ENCODE measurements at regions not wholly inside any gene's neighbourhood (a gene's known extent, or its start where the extent isn't known, plus 50 kb on each side); places are given as distances from the start of the nearest gene placed in this dataset.
"Not testable (repeated sequence)": the region's sequence is repeated elsewhere in the genome, so short reads cannot be mapped to it uniquely, and the experiment has no call there.

- Histone ChIP-seq H3K36me3 (ENCODE audit: control insufficient read depth, insufficient read depth, low read length) (no peaks in the 10 kb centered on the region), H3K4me3 (ENCODE audit: low read depth, low read length) (no peak overlapping the region), H3K27me3 (ENCODE audit: control insufficient read depth, insufficient read depth, low read length) (no peaks in the 10 kb centered on the region), H3K9ac (ENCODE audit: low read depth, low read length) (no peak overlapping the region), H3K9me3 (ENCODE audit: control insufficient read depth, insufficient read depth, low read length) (no peaks in the 10 kb centered on the region), H3K4me1 (ENCODE audit: control insufficient read depth, insufficient read depth, low read length) (peaks cover 3% of the 10 kb centered on the region)
Observed at GRCh38 chr15:58357529-58358476, 74.0 kb upstream of the LIPC start.

- H3K27me3 ChIP-seq (ENCODE audit: control insufficient read depth, insufficient read depth, low read length): no peaks in the 10 kb centered on the region
- peaks cover 3% of the 10 kb centered on the region for H3K4me1 ChIP-seq (ENCODE audit: control insufficient read depth, insufficient read depth, low read length)
- H3K36me3 ChIP-seq (ENCODE audit: control insufficient read depth, insufficient read depth, low read length): no peaks in the 10 kb centered on the region
- no peak overlapping the region for H3K4me3 ChIP-seq (ENCODE audit: low read depth, low read length)
- no peaks in the 10 kb centered on the region for H3K9me3 ChIP-seq (ENCODE audit: control insufficient read depth, insufficient read depth, low read length)
- H3K9ac ChIP-seq (ENCODE audit: low read depth, low read length): no peak overlapping the region
Observed at GRCh38 chr15:58360421-58361090, 71.2 kb upstream of the LIPC start.

GRCh38 chr15:58361273-58361759, 70.5 kb upstream of the LIPC start:
- no peak overlapping the region for H3K4me3 ChIP-seq (ENCODE audit: low read depth, low read length)
- H3K4me1 ChIP-seq (ENCODE audit: control insufficient read depth, insufficient read depth, low read length): peaks cover 3% of the 10 kb centered on the region
- H3K9ac ChIP-seq (ENCODE audit: low read depth, low read length): no peak overlapping the region
- H3K36me3 ChIP-seq (ENCODE audit: control insufficient read depth, insufficient read depth, low read length): no peaks in the 10 kb centered on the region
- H3K9me3 ChIP-seq (ENCODE audit: control insufficient read depth, insufficient read depth, low read length): no peaks in the 10 kb centered on the region
- no peaks in the 10 kb centered on the region for H3K27me3 ChIP-seq (ENCODE audit: control insufficient read depth, insufficient read depth, low read length)

- no peaks in the 10 kb centered on the region for H3K36me3 ChIP-seq (ENCODE audit: control insufficient read depth, insufficient read depth, low read length)
- no peak overlapping the region for H3K9ac ChIP-seq (ENCODE audit: low read depth, low read length)
- no peak overlapping the region for H3K4me3 ChIP-seq (ENCODE audit: low read depth, low read length)
- no peaks in the 10 kb centered on the region for H3K9me3 ChIP-seq (ENCODE audit: control insufficient read depth, insufficient read depth, low read length)
- no peaks in the 10 kb centered on the region for H3K27me3 ChIP-seq (ENCODE audit: control insufficient read depth, insufficient read depth, low read length)
- peaks cover 3% of the 10 kb centered on the region for H3K4me1 ChIP-seq (ENCODE audit: control insufficient read depth, insufficient read depth, low read length)
Observed at GRCh38 chr15:58362262-58362922, 69.4 kb upstream of the LIPC start.

GRCh38 chr15:58363118-58363517, 68.7 kb upstream of the LIPC start:
- not testable (repeated sequence) for H3K27me3 ChIP-seq (ENCODE audit: control insufficient read depth, insufficient read depth, low read length); H3K4me1 ChIP-seq (ENCODE audit: control insufficient read depth, insufficient read depth, low read length); H3K9ac ChIP-seq (ENCODE audit: low read depth, low read length); H3K36me3 ChIP-seq (ENCODE audit: control insufficient read depth, insufficient read depth, low read length); H3K9me3 ChIP-seq (ENCODE audit: control insufficient read depth, insufficient read depth, low read length); H3K4me3 ChIP-seq (ENCODE audit: low read depth, low read length)

GRCh38 chr15:58363673-58364072, 68.1 kb upstream of the LIPC start:
- not testable (repeated sequence) for H3K27me3 ChIP-seq (ENCODE audit: control insufficient read depth, insufficient read depth, low read length); H3K9me3 ChIP-seq (ENCODE audit: control insufficient read depth, insufficient read depth, low read length); H3K9ac ChIP-seq (ENCODE audit: low read depth, low read length); H3K4me1 ChIP-seq (ENCODE audit: control insufficient read depth, insufficient read depth, low read length); H3K4me3 ChIP-seq (ENCODE audit: low read depth, low read length); H3K36me3 ChIP-seq (ENCODE audit: control insufficient read depth, insufficient read depth, low read length)

GRCh38 chr15:58365098-58365497, 66.7 kb upstream of the LIPC start:
- not testable (repeated sequence) for H3K27me3 ChIP-seq (ENCODE audit: control insufficient read depth, insufficient read depth, low read length); H3K9ac ChIP-seq (ENCODE audit: low read depth, low read length); H3K4me3 ChIP-seq (ENCODE audit: low read depth, low read length); H3K4me1 ChIP-seq (ENCODE audit: control insufficient read depth, insufficient read depth, low read length); H3K9me3 ChIP-seq (ENCODE audit: control insufficient read depth, insufficient read depth, low read length); H3K36me3 ChIP-seq (ENCODE audit: control insufficient read depth, insufficient read depth, low read length)

GRCh38 chr15:58369261-58369701, 62.5 kb upstream of the LIPC start:
- no peak overlapping the region for H3K4me3 ChIP-seq (ENCODE audit: low read depth, low read length)
- H3K9me3 ChIP-seq (ENCODE audit: control insufficient read depth, insufficient read depth, low read length): no peaks in the 10 kb centered on the region
- H3K27me3 ChIP-seq (ENCODE audit: control insufficient read depth, insufficient read depth, low read length): no peaks in the 10 kb centered on the region
- no peaks in the 10 kb centered on the region for H3K36me3 ChIP-seq (ENCODE audit: control insufficient read depth, insufficient read depth, low read length)
- no peak overlapping the region for H3K9ac ChIP-seq (ENCODE audit: low read depth, low read length)
- no peaks in the 10 kb centered on the region for H3K4me1 ChIP-seq (ENCODE audit: control insufficient read depth, insufficient read depth, low read length)

GRCh38 chr15:58369956-58370355, 61.8 kb upstream of the LIPC start:
- Histone ChIP-seq H3K9me3 (ENCODE audit: control insufficient read depth, insufficient read depth, low read length) (no peaks in the 10 kb centered on the region), H3K4me3 (ENCODE audit: low read depth, low read length) (no peak overlapping the region), H3K36me3 (ENCODE audit: control insufficient read depth, insufficient read depth, low read length) (no peaks in the 10 kb centered on the region), H3K27me3 (ENCODE audit: control insufficient read depth, insufficient read depth, low read length) (no peaks in the 10 kb centered on the region), H3K4me1 (ENCODE audit: control insufficient read depth, insufficient read depth, low read length) (no peaks in the 10 kb centered on the region), H3K9ac (ENCODE audit: low read depth, low read length) (no peak overlapping the region)

GRCh38 chr15:58374147-58374546, 57.6 kb upstream of the LIPC start:
- no peaks in the 10 kb centered on the region for H3K4me1 ChIP-seq (ENCODE audit: control insufficient read depth, insufficient read depth, low read length)
- H3K4me3 ChIP-seq (ENCODE audit: low read depth, low read length): no peak overlapping the region
- no peak overlapping the region for H3K9ac ChIP-seq (ENCODE audit: low read depth, low read length)
- H3K36me3 ChIP-seq (ENCODE audit: control insufficient read depth, insufficient read depth, low read length): no peaks in the 10 kb centered on the region
- no peaks in the 10 kb centered on the region for H3K9me3 ChIP-seq (ENCODE audit: control insufficient read depth, insufficient read depth, low read length)
- no peaks in the 10 kb centered on the region for H3K27me3 ChIP-seq (ENCODE audit: control insufficient read depth, insufficient read depth, low read length)

GRCh38 chr15:58377193-58377592, 54.6 kb upstream of the LIPC start:
- H3K4me3 ChIP-seq (ENCODE audit: low read depth, low read length): no peak overlapping the region
- no peaks in the 10 kb centered on the region for H3K27me3 ChIP-seq (ENCODE audit: control insufficient read depth, insufficient read depth, low read length)
- H3K4me1 ChIP-seq (ENCODE audit: control insufficient read depth, insufficient read depth, low read length): no peaks in the 10 kb centered on the region
- no peak overlapping the region for H3K9ac ChIP-seq (ENCODE audit: low read depth, low read length)
- H3K9me3 ChIP-seq (ENCODE audit: control insufficient read depth, insufficient read depth, low read length): no peaks in the 10 kb centered on the region
- H3K36me3 ChIP-seq (ENCODE audit: control insufficient read depth, insufficient read depth, low read length): no peaks in the 10 kb centered on the region

Measured in iPS-15b (cell line).